AG09309 (cell line): ENCODE measurements at regions not wholly inside any gene's neighbourhood (a gene's known extent, or its start where the extent isn't known, plus 50 kb on each side); places are given as distances from the start of the nearest gene placed in this dataset.

Experiments used
- DNase-seq: peaks from one replicate; pipeline ENCODE4 v3.0.0-alpha.2; 2010; ENCODE audit warnings: low read depth
- H3K4me3 ChIP-seq: 2 replicates; pipeline ENCODE4 v1.5.1; 2011; ENCODE audit warnings: mild to moderate bottlenecking, low read depth, low read length, moderate library complexity; ENCODE audit not compliant: control insufficient read depth
- TF ChIP-seq, protein P1 (sequence below): IDR thresholded peaks from 2 replicates; pipeline ENCODE4 v1.5.1; 2011; ENCODE audit warnings: mild to moderate bottlenecking, low read depth, low read length, inconsistent platforms; ENCODE audit not compliant: insufficient read depth, control insufficient read depth; ENCODE audit errors: missing control alignments

DNA sequence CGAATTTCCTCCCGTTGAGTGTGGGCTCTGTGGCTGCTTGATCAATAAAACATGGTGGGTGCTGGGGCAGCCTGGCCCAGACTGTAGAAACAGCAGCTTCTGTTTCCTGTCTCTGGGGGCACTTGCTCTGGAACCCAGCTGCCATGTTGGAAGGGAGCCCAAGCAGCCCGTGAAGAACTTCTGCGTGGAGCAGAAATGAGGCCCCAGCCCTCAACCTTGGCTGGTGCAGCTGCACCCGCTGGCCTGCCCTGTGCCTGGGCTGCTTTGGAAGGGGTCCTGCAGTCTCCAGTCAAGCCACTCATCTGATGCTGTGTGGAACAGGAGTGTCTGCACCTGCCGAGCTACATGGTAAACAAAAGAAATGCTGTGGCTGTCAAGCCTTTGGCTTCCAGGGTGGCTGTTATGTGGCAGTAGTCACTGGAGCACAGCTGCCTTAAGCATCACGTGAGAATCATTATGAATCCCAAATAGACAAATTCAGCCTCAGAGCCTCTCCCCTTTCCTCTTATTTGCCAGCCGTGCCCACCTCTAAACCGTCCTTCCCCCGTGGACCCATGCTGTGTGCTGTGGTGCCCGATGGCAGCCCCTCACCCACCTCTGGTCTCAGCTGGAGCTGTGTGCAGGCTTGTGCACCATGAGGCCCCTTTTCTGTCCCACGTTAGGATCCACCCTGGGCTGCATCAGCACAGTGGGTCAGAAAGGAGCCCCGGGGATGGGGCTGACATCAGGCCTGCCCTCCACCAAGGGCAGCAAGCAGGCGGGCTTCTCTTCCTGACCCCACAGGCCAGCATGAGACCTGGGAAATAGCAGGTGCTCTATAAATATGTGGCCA, 134.0 kb upstream of the HDAC4 start:
- no peak for DNase-seq
- H3K4me3 ChIP-seq: no peak overlapping the region
- TF ChIP-seq, protein P1, sequence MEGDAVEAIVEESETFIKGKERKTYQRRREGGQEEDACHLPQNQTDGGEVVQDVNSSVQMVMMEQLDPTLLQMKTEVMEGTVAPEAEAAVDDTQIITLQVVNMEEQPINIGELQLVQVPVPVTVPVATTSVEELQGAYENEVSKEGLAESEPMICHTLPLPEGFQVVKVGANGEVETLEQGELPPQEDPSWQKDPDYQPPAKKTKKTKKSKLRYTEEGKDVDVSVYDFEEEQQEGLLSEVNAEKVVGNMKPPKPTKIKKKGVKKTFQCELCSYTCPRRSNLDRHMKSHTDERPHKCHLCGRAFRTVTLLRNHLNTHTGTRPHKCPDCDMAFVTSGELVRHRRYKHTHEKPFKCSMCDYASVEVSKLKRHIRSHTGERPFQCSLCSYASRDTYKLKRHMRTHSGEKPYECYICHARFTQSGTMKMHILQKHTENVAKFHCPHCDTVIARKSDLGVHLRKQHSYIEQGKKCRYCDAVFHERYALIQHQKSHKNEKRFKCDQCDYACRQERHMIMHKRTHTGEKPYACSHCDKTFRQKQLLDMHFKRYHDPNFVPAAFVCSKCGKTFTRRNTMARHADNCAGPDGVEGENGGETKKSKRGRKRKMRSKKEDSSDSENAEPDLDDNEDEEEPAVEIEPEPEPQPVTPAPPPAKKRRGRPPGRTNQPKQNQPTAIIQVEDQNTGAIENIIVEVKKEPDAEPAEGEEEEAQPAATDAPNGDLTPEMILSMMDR: no peak

GRCh38 chr2:239533569-239534316, 132.9 kb upstream of the HDAC4 start:
- no peak for DNase-seq
- H3K4me3 ChIP-seq: no peak overlapping the region
- TF ChIP-seq, protein P1: no peak

DNA sequence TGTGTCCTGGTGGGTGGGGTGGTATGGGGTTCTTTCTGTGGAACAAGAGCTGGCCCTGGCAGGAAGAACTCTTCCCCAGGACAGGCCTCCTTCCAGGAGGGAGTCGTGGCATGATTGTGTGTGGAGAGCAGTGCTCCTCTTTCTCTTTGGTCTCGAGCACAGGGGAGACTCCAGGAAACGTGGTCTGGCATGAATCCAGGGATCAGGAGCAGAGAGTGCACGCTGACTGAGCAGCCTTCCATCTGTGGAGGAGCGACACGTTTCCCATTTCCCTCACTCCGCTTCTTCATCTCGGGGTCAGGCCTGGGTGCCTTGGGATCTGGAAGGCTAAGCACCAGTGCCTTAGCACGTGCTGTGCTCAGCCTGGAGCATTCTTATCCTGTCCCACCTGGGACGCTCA, 132.0 kb upstream of the HDAC4 start:
- TF ChIP-seq, protein P1: no peak
- no peak for DNase-seq
- H3K4me3 ChIP-seq: no peak overlapping the region

DNA sequence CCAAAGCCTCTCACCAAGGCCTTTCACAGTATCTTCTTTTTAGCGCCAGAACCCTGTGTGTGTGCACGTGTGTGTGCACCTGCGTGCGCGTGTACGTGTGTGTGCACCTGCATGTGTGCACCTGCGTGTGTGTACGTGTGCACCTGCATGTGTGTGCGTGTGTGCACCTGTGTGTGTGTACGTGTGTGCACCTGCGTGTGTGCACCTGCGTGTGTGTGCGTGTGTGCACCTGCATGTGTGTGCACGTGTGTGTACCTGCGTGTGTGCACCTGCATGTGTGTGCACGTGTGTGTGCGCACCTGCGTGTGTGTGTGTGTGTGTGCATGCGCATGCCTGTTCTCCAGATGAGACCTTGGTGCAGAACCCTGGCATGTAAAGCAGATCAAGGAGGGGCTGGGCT, 131.4 kb upstream of the HDAC4 start:
- H3K4me3 ChIP-seq: no peak overlapping the region
- DNase-seq: no peak
- TF ChIP-seq, protein P1: no peak

- no peak overlapping the region for H3K4me3 ChIP-seq
- TF ChIP-seq, protein P1: no peak
- no peak for DNase-seq
These were observed 130.8 kb upstream of the HDAC4 start for GRCh38 chr2:239531456-239532241.

DNA sequence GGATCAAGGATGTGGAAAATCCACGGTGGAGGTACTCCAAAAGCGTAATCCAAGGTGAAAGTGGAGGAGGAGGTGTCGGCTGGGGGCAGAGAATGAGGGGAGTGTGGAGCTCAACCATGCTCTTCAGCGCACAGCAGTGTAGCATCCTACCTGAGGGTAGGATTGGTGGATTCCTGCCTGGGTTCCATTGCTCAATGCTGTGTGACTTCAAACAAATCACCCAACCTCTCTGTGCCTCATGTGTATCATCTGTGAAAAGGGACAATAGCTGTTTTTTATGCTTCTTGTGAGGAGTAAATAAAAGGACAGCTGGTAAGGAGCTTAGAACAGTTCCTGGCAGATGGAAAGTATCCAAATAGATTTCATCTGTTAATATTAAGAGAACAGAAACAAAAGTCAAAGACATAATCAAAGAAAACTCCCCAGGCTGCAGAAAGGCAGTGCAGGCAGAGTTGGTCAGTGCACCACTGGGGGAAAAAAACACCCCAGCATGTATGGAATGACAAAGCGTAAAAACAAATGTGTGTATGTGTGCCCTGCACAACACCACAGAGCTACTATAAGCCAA, 130.0 kb upstream of the HDAC4 start:
- no peak for DNase-seq
- TF ChIP-seq, protein P1: no peak
- H3K4me3 ChIP-seq: no peak overlapping the region
